ENCODE measurements at regions not wholly inside any gene's neighbourhood (a gene's known extent, or its start where the extent isn't known, plus 50 kb on each side); places are given as distances from the start of the nearest gene placed in this dataset.

GRCh38 chrX:148389629-148390028 lies 110.8 kb upstream of the AFF2 start:
- DNase-seq (ENCODE audit: low spot score): no peak
- TF ChIP-seq CTCF (IDR thresholded peaks at IDR 0.05; ENCODE audit: extremely low read depth, missing control alignments): no peak

GRCh38 chrX:148412006-148412405 lies 88.4 kb upstream of the AFF2 start:
- no peak for DNase-seq (ENCODE audit: low spot score)
- TF ChIP-seq CTCF (IDR thresholded peaks at IDR 0.05; ENCODE audit: extremely low read depth, missing control alignments): no peak

GRCh38 chrX:148416142-148416541 lies 84.3 kb upstream of the AFF2 start:
- TF ChIP-seq CTCF (IDR thresholded peaks at IDR 0.05; ENCODE audit: extremely low read depth, missing control alignments): no peak
- no peak for DNase-seq (ENCODE audit: low spot score)

- no peak for DNase-seq (ENCODE audit: low spot score)
- no peak for TF ChIP-seq CTCF (IDR thresholded peaks at IDR 0.05; ENCODE audit: extremely low read depth, missing control alignments)
Measured at GRCh38 chrX:148416931-148417330, 83.5 kb upstream of the AFF2 start.

- no peak for DNase-seq (ENCODE audit: low spot score)
- TF ChIP-seq CTCF (IDR thresholded peaks at IDR 0.05; ENCODE audit: extremely low read depth, missing control alignments): no peak
Measured at GRCh38 chrX:148417934-148418333, 82.5 kb upstream of the AFF2 start.

GRCh38 chrX:148422526-148422925 lies 77.9 kb upstream of the AFF2 start:
- TF ChIP-seq CTCF (IDR thresholded peaks at IDR 0.05; ENCODE audit: extremely low read depth, missing control alignments): no peak
- DNase-seq (ENCODE audit: low spot score): no peak

GRCh38 chrX:148424570-148424969 lies 75.8 kb upstream of the AFF2 start:
- no peak for TF ChIP-seq CTCF (IDR thresholded peaks at IDR 0.05; ENCODE audit: extremely low read depth, missing control alignments)
- DNase-seq (ENCODE audit: low spot score): no peak
